HG03159 (cell line): ENCODE measurements at regions not wholly inside any gene's neighbourhood (a gene's known extent, or its start where the extent isn't known, plus 50 kb on each side); places are given as distances from the start of the nearest gene placed in this dataset.
"Not testable (repeated sequence)": the region's sequence is repeated elsewhere in the genome, so short reads cannot be mapped to it uniquely, and the experiment has no call there.

Experiments used
- ATAC-seq: cut with Tn5 transposase; IDR thresholded peaks from one replicate; pipeline ENCODE4 v1.9.1; 2021; ENCODE audit warnings: mild to moderate bottlenecking, moderate library complexity; ENCODE audit not compliant: unreplicated experiment

DNA sequence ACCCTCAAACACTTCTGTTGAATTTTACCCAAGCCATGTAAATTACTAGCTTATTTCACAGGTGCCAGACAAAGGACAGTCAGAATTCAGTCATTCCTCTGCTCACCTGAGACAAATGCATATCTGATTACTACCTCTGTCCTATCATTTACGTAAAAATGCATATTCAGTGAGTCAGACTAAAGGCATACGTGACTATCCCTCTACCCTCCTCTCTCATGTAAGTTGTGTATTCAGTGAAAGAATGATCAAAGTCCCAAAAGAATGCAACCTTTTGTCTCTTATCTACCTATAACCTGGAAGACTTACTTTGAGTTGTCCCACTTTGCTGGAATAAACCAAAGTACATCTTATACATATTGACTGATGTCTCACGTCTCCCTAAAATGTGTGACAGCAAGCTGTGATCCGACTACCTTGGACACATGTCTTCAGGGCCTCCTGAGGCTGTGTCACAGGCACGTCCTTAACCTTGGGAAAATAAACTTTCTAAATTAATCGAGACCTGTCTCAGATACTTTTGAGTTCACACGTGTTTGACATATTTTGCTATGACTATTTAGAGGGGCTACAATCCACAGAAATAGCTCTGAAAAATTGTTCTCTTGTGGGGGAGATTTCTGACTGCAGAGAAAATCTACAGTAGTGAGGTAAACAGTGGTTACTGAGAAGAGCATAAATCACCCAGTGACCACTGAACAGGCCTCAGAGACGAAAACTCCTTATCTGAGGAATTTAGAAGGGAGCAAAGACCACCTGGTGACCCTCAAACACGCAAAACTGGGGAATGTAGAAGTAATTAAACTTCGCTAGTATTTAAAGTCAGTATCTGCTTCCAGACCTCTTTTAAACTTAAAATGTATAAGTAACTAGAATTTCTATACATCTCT is 1575.8 kb downstream of the STIM2 start:
- no peak for ATAC-seq

DNA sequence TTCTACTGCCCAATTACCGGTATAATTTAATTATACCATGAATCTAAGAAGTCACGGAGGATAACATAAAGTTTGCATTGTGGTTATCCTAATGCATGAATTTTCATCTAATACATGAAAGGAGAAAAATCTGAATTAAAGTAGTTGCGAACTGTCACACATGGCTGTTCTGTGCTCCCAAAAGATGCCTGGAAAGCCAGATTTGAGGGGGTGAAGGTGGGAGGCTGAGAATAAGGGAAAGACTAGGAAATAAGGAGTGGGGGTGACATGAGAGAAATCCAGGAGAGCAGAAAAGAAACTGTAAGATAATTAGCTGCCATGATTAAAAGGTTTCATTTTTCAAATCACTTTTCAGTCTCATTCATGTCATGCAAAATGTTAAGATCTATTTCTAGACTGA is 1582.7 kb downstream of the STIM2 start:
- ATAC-seq, result no peak

DNA sequence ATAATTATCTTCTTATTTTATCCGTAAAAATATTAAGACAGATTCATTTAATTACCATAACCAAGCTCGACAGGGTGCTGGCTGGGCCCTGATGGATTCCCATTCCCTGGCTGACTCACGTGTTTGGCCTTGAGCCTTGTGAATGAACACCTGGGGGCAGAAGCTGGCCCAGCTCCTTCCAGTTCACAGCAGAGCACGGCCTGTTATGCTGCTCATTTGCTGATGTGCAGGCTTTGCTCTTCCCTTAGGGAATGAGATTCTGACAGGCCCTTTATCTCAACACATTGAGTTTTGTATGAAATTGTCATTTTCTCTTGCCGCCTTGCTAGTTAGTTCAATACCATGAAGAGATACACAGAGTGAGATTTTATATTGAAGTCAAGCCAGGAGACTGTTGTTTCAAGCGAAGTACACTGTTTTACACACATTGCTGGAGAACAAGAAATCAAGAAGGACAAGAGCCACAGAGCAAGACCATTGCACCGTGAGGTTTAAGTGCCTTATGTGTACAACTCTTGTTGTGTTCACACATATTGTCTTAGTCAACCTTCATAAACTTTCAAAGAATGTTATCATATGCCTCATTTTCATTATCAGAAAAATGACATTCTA is 1583.3 kb downstream of the STIM2 start:
- no peak for ATAC-seq

DNA sequence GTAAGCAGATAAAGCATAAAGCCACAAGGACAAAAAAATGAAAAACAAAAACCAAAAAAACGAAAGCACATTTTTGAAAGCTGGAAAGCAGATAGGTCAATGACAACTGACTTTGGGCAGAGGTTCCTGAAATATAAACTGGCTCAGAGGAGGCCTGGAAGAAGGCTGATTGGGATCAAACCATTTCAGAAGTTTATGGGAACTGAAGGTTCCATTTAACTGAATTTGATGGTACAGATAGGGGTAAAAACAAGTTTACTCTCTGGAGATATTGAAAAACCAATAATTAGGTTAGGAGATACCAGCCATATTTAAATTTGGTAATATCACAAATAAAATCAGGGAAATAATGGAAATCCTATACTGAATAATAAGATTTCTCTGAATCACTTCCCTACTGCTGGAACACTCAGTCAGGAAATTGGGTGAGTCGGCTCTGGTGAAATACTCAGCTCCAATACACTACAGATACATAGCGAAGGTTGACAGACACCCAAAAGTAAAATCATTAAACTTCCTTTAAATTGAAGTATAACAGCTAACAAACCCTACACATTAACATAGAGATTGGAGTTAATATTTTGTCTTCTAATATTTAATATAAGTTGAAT is 1584.3 kb downstream of the STIM2 start:
- no peak for ATAC-seq

DNA sequence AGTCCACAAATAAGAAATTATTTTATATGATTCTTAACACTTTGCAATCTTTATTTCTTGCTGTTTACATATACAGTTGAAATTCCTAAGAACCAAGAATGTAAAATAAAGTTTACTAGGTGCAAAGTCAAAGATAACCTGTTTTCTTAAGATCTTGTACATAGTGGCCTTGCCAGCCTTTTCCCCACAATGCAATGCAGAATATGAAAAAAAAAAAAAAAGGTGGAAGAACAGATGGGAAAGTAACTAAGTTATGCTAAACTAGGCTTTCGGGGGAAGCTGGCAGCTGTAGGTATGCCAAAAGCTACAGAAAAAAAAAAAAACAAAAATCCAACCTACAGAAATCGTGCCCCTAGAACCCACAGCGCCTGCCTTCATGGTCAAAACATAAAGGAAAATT is 1588.4 kb downstream of the STIM2 start:
- no peak for ATAC-seq

DNA sequence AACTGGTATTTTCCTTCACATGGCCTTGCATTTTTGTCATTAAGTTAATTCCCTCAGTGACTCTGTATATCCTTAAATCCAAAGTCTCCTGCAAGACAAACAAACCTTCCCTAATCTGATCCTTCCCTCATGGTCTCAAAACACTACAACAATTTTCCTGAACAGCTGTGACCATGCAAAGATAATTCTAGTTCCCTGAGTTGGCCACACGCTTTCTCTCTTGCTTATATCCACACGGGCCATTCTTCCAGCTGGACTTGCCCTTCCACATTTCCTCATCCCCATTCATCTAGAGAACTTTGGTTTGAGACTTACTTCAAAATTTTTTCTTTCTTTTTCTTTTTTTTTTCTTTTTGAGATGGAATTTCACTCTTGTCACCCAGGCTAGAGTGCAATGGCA is 1590.7 kb downstream of the STIM2 start:
- ATAC-seq, result no peak

DNA sequence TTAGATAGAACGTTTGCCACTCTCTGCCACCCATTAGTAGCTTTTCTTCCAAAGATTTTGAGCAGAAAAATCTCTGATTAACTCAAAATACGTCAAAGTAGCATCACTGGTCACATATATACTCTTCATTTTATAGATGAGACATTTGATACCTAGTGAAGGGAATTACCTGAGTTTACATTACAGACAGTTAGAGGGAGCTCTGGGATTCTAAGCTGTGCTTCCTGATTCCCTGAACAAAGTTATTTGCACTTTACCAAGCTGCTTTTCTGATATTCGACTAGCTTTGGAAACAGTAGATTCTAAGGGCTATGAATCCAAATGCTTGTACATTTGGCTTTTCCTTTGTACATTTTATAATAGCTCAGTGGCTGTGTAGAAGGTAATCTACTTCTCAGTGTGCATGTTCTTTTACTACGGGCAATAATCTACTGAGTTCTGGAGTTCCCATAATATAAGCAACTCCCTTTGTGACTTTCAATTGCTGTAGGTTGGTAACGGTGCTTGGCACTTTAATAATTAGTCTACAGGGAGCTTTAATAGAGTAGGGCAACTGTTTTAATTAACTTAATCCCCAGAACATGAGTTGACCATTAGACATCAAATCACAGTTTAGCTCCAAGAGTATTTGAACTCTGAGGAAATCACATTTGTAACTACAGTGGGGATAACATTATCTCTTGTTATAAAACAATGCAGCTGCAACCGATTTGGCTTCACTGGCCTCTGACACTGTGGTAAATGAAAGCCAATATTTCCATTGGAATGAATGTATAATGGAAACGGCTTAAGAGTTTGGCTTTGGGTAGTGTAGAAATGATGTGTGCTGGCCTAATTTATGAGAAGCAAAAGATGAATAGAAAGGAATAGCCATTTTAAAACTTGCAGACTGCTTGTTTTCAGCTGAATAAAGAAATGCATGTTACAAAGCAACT is 1602.4 kb downstream of the STIM2 start:
- no peak for ATAC-seq

DNA sequence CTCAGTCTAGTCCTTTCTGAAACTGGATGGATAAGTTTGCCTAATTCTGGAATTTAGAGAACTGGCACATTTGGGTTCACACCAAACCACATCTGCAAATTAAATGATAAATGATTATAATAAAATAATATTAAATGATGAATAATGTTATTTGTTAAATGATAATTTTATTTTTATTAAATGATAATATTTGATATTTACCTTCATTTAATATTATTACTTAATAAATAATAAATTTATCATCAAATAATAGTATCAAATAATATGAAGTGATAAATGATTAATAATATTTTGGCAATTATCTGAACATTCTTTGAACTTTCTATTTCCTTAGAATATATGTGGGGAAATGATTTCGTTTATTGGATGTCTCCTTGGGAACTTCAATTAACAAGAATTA is 1604.2 kb downstream of the STIM2 start:
- ATAC-seq, result no peak

DNA sequence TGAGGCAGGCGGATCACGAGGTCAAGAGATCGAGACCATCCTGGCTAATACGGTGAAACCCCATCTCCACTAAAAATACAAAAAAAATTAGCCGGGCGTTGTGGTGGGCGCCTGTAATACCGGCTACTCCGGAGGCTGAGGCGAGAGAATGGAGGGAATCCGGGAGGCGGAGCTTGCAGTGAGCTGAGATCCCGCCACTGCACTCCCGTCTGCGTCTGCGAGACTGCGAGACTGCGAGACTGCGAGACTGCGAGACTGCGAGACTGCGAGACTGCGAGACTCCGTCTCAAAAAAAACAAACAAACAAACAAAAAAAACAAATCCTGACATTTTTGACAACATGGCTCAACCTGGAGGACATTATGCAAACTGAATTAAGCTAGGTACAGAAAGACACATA is 1606.2 kb downstream of the STIM2 start:
- ATAC-seq, result not testable (repeated sequence)

DNA sequence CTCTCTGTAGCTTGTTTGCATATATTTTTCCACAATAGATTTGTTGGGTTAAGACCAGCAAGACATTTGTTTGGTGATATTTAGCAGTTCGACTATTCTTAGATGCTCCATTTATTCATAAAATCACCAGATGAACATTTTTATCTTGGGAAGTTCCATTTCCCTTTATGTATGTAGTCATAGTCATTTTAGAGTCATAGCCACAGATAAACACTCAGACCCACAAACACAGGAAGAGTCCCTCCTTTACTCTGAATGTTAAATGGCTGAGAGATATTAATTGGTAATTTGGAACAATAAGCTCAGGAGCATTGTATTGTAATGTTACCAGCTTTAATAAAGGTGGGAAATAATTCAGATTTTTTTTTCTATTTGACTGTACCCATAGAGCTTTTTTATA is 1608.7 kb downstream of the STIM2 start:
- no peak for ATAC-seq

DNA sequence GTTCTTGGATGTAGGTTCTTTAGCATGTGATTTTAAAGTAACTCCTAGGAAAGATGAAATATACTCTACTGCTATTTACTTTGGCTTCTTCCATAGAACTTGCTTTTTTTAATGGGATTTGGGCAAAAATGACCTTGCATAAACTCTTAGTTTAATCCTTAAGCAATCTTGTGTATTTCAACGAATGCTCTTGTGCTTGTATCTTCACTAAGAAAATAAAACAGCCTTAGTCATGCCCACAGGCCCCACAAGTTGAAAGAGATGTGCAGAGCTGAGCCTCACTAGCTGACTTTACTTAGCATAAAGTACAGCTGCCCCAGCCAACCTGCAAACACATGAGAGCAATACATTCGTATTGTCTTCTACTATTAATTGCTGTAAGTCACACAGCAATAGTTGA is 1609.2 kb downstream of the STIM2 start:
- ATAC-seq, result no peak

DNA sequence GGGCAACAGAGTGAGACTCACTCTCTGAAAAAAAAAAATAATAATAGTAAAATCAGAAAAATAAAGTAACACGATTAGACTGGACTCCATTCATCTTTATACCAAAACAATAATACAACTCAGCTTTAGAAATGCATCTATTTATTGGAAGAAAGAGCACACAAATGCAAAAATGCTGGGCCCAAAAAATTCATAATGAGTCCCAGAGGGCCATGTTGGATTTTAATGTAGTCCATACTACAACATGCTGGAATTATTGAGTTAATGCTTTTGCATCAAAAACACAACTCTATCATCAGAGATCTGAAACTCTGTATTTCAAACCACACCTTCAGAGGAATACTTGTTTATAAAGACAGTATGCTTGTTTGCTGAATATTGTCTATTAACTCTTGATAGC is 1614.7 kb downstream of the STIM2 start:
- ATAC-seq, result no peak

DNA sequence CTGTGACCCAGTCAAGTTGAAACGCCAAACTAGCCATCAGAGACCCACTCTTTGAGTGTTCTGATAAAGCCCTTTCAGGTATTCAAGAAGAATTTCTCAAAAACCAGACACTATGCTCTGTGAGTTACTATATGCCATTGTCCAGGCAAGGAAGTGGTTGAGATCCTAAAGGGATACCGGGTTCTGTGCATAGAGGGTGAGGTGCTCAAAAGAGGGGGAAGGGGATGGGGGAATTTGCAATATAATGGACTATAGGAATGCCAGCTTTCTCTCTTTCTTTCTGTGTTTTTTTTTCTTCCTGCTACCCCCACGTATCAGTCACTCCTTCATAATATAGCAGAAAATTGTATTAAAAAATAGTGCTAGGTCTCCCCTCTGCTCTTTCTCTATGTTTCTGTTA is 1619.0 kb downstream of the STIM2 start:
- no peak for ATAC-seq

DNA sequence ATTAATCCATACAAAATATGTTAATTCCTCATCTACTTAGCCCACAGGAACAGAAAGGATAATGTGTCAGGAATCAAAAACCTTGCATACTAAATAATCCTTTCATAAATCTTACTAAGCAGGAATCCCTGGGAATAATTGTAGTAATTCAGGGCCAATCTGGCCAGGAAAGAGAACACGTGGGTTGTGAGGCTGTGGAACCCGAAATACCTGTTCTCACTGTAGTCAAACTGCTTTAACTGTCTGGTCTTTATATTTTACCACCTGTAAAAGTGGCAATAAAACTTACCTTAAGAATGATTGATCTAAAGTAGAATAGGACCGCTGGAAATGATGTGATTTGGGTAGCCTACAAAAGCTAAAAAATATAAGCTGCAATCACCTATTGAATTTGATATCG is 1620.9 kb downstream of the STIM2 start:
- ATAC-seq, result no peak

DNA sequence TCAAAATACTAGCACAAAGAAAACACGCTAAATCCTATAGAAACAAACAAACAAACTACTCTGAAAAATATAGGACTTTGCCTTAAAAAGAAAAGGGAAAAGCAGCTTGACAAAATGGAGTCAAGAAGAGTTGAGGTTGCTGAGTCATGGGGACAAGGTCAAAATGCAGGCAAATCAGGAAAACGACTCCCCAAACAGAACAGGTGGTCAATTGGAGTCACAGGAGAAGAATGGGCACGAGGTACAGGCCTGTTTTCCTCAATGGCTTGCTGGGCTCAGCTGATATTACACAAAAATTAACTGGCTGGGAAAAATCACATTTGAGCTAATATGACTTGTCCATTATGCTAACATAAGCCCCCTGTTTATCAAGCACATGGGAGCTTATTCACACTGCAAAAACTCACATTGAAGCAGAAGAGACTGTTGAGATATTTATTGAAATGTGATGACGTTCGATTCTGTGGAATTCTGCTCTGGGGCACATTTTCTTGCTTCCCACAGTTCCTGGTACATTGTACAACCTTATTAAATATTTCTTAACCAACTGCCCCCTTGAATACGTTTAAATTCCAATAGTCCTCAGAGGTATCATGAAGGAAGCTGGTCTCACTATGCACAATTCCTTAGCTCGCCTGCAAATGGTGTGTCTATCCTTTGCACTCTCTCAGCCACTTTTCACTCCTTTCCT is 1622.1 kb downstream of the STIM2 start:
- ATAC-seq, result no peak

DNA sequence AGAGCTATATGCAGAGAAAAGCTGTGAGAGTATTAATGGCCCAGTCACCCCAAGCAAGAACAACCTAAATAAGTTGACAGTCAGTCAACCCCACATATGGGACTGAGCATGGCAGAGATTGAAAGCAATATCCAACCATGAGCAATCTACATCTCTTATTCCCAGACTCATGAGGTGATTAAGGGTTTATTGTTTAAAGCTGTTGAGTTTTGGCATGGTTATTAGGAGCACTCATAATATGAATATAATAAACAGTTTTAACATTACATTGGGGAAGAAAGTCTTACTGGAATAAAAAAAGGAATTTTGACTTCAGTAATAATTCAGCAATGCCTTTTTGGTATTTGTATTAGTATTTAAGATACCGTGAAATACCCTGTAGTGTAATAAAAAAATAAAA is 1627.4 kb downstream of the STIM2 start:
- ATAC-seq, result no peak

DNA sequence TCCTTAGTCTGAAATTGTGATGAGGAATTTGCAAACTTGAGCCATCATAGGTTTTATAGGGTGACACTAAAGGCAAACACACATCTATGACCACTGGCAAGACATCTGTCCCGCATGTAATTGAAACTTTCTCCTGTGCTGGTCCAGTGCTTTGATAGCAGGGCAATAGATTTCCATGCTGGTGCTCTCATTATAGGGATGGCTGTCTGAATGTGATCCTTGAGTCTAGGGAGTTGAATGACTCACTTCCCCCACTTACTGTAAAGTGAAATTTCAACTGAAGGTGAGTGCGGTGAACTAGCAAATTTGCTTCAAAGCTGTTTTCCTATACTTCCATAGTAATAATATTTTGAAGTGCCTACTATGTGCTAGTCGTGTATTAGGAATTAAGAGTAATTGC is 1630.0 kb downstream of the STIM2 start:
- no peak for ATAC-seq

DNA sequence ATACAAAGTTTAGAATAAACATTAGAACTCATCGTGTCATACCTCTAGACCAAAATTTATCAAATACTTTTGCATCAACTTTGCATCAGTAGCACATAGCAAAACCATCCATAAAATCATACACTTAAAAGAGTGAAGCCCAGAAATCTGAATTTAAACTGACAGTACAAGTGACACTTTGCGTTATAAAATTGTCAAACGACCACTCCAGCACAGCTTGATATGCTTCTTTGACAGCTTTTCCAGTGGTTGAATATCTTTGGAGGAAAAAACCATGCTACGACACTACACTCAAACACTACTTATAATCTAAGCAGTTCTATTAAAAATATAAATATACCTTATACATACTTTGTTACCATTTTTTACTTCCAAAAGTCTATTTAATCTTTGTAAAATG is 1644.4 kb downstream of the STIM2 start:
- ATAC-seq, result no peak

DNA sequence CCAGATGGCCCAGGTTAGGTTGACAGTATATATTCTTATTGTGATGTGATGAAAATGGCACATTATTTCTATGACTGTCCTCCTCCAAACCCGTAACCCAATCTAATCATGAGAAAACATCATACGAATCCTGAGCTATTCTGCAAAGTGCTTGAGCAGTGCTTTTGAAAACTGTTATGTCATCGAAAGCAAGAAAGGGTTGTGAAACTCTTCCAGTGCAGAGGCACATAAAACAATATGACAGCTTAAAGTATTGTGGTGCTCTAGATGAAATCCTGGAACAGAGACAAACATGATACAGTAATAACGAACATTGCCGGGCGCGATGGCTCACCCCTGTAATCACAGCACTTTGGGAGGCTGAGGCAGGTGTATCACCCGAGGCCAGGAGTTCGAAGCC is 1648.0 kb downstream of the STIM2 start:
- ATAC-seq, result no peak

DNA sequence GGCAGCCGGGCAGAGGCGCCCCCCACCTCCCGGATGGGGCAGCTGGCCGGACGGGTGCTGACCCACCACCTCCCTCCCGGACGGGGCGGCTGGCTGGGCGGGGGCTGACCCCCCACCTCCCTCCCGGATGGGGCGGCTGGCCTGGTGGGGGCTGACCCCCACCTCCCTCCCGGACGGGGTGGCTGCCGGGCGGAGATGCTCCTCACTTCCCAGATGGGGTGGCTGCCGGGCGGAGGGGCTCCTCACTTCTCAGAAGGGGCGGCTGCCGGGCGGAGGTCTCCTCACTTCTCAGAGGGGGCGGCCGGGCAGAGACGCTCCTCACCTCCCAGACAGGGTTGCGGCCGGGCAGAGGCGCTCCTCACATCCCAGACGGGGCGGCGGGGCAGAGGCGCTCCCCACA is 1654.1 kb downstream of the STIM2 start:
- not testable (repeated sequence) for ATAC-seq
